ENCODE measurements at regions not wholly inside any gene's neighbourhood (a gene's known extent, or its start where the extent isn't known, plus 50 kb on each side); places are given as distances from the start of the nearest gene placed in this dataset.
"Not testable (repeated sequence)": the region's sequence is repeated elsewhere in the genome, so short reads cannot be mapped to it uniquely, and the experiment has no call there.

DNA sequence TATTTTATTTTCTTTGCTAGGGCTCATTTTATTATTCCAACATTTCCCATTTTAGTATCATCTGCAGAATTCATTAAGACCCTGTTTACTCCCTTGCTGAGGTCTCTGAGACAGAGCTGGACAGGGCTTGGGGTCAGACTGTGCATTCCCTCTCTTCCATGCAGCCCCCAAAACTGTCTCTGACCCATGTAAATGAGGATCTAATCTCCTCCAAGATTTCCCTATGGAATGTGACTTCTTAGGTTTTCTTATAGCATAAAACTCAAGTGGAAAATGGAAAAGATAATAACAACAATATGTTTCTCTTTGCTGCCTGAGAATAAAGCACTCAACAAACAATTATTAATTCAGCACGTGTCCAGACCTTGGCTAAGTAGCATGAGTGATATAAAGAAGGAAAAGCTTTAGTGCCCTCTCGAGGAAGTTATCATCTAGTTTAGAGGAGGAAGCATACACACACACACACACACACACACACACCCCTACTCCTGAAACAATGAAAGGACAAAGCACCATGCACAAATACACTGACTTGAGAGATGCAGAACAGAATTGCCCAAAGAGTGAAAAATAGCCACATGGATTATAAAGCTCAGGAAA lies 815.5 kb downstream of the BCKDHB start:
- no peak for DNase-seq (ENCODE audit: low spot score)

DNA sequence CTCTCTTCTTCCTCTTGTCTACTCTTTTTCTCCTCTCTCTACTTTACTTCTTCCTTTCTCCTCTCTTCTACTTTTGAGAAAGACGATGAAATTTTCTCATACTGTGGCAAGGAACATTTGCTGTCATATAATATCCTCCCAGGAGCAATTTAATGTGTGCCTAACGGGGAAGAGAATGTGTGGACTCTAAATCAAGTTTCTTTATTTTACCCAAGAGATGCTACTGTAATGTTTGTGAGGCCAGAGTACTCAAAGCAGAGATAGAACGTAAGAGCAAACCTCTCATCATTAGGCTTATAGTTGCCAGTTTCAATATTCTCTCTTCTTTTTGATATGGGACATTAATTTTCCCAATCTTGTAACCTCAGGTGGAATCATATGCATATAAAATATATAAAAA lies 801.4 kb downstream of the BCKDHB start:
- no peak for DNase-seq (ENCODE audit: low spot score)

DNA sequence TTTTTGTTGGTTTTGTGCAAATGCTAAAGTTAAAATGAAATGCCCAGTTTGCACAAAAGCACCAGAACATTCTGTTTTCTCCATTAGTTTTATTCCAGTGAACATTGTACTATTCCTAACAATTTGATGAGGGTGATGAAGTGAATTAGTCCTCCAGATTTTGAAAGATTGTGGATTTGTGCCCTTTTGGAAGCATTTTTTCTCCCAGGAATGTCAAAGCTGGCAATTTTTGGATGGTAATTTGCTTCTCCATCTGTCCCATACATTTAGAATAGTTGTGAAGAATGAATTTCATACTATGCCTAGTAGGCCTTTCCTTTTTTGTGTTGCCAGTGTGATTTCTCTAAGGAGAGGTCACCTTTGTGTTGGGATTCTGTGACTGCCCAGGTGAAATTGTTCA lies 797.2 kb downstream of the BCKDHB start:
- no peak for DNase-seq (ENCODE audit: low spot score)

DNA sequence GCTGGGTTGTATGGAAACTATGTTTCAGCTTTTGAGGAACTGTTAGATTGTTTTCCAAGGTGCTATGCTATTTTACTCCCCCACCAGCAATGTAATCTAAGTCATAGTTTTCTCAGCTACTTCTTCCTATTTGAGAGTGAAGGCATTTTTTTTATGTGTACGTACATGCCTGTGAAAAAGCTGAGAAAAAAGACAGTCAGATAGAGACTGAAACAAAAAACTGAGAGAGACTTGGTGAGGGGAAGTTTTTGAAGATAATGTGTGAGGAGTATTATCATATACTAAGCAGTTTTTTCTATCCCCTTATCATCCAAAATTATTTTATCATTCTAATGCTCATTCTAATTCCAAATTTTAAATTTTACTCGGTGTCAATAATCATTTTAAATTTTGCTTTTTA lies 780.0 kb downstream of the BCKDHB start:
- DNase-seq (ENCODE audit: low spot score): no peak

DNA sequence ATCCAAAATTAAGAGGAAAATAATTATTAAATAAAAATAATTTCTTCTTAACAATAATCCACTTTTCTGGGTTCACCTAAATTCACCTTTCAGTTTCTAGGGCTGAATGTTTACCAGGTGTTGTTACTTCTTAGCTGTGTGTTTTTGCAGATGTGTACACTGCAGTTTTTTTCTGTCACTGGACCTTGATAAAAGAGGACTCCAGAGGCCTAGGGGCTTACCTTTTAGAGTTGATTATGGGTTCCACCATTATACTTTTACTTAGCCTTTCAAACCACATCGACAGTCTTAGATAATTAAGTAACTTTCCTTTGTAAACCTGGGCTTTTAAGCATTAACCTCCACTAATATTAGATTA lies 766.5 kb downstream of the BCKDHB start:
- DNase-seq (ENCODE audit: low spot score): no peak

DNA sequence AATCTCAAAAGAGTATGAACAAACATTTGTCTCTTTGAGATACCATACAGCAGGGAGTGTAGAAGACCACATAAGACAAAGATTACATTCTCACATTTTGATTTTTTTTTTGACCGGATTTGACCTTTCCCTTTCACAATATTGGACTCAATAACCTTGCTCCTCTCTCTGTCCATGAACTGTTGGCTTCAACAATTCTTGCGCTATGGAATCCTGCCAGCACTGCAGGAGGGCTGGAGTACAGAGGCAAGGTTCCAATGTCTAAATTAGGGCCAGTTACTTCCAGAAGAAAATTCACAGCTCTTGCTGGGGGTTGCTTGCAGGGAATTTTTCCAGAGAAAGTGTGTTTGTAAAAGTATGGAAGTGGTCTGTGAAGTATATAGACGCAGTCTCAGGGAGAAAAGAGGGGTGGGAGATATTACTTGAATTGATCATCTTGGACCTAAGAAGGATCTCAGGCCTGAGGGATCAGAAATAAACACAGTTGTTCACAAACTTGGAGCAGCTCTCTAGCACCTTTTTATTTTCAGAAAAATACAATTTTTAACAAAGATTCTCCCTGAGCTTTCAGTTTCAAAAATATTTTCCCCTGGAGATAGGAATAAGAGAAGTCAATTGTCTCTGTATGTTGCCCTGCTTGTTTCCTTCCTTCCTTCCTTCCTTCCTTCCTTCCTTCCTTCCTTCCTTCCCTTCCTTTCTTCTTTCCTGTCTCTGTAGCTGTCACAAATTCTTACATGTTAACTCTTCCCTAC lies 765.9 kb downstream of the BCKDHB start:
- no peak for DNase-seq (ENCODE audit: low spot score)

DNA sequence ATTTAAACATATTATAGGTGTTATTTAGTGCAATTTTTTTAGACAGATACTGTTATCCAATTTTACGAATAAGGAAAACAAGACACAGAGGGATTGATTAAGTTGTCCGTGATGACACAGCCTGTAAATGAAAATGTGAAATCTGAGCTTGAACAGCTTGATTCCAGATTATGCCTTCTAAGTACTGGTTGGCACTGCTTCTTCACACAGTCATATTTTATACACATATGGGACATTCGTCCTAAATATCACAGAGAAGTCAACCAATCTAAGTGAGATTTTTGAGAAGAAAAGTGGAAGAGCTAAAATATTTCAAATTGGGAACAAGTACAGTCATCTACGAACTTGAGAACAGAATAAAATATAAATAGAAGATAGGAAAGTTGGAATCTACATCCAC lies 756.3 kb downstream of the BCKDHB start:
- DNase-seq (ENCODE audit: low spot score): no peak

DNA sequence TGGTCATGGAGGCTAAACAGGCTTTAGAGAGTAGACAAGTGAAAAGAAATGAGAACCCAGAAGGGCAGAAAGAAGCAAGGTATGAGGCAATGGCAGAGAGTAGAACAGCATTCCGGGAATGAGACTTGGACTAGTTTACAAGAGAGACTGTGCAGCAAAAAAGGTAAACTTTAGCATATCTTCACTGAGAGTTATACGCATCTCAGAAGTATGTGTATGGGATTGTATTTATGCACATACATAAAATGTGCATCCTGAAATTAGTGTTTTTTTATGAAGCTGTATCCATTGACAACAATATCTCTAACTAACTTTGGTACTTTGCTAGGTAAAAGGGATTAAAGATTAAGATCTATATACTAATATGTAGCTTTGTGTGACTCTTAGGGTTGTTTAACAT lies 753.6 kb downstream of the BCKDHB start:
- DNase-seq (ENCODE audit: low spot score): no peak

DNA sequence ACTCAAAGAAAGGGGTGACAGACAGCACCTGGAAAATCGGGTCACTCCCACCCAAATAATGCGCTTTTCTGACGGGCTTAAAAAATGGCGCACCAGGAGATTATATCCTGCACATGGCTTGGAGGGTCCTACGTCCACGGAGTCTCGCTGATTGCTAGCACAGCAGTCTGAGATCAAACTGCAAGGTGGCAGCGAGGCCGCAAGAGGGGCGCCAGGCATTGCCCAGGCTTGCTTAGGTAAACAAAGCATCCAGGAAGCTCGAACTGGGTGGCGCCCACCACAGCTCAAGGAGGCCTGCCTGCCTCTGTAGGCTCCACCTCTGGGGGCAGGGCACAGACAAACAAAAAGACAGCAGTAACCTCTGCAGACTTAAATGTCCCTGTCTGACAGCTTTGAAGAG lies 741.5 kb downstream of the BCKDHB start:
- DNase-seq (ENCODE audit: low spot score): not testable (repeated sequence)

DNA sequence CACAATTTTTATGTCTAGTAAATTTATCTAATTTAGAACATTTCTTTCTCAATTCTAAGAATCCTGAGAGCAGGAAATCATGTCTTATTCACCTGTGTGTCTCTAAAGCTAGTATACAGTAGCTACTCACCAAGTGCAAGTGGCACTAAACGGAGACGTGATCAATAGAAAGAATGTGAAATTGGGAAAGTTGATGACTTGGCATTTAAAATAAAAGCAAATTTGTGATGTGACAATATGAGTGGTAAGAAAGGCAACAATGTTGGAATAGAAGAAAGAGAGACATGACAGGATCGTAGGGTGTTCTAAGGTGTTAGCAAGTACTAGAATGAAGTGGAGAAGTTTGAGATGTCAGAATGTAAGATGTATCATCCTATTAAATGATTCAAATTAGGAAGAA lies 725.9 kb downstream of the BCKDHB start:
- no peak for DNase-seq (ENCODE audit: low spot score)

DNA sequence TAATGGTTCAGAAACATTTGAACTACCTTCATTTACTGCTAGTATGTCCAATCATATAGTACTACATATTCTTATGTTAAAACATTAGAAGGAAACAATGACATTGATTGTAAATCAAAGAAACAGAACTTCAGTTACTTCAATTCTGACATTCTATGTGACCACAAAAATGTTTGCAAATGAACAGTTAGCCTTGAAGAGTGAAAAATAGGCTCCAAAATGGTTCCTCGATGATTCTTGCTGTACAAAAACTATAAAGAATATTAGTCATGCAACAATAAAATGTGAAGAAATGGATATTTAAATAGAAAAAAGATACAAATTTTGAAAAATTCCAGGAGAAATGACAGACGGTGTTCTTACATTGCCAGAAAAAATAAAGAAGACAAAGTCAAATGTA lies 686.9 kb downstream of the BCKDHB start:
- DNase-seq (ENCODE audit: low spot score): no peak

DNA sequence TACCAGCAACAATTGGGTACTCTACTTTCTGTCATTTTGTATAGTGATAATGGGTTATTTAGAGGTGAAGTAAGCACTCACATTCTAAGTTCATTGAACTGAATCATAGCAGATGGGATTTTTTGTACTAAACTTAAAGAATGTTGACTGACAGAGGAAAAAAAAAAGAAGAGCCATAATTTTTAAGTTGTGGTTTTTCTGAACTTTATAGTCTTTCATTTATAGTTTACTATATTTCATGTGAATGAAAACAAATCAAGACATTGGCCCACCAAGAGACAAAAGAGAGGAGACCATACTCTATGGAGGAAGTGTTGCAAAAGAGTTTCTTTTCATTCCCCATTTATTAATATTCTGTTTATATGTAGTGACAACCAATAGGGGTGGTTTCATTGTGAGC lies 685.7 kb downstream of the BCKDHB start:
- no peak for DNase-seq (ENCODE audit: low spot score)

DNA sequence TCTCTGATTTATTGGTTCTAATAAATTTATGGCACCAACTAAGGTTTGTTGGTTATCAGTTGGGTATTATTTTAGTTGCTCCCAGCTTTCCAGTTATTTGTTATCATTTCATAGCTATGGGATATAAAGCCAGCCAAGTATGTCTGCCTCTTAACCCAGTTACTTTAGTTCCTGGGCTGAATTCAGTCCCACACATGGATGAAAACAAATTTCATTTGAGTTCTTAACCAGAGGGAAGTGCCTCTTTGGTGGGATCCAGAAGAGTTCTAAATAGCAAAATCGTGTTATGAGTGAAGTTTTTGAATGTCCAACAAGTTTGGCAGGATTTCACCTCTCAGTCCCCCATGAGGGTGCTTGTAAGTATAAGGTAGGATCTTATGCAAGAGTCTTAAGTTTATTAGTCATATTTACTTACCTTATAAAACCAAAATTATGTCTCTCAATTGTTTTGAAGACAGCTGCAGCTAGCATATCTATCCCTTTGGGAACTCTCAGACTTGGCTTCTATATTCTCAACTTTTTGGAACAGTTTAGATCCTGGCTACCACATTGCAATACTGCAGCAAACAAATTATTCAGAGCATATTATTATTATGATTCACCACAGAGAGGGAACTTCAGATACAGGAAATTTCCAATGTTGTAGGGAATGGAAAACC lies 683.6 kb downstream of the BCKDHB start:
- no peak for DNase-seq (ENCODE audit: low spot score)

DNA sequence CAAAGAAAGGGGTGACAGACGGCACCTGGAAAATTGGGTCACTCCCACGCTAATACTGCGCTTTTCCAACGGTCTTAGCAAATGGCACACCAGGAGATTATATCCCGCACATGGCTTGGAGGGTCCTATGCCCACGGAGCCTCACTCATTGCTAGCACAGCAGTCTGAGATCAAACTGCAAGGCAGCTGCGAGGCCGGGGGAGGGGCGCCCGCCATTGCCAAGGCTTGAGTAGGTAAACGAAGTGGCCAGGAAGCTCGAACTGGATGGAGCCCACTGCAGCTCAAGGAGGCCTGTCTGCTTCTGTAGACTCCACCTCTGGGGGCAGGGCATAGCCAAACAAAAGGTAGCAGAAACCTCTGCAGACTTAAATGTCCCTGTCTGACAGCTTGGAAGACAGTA lies 676.8 kb downstream of the BCKDHB start:
- not testable (repeated sequence) for DNase-seq (ENCODE audit: low spot score)

DNA sequence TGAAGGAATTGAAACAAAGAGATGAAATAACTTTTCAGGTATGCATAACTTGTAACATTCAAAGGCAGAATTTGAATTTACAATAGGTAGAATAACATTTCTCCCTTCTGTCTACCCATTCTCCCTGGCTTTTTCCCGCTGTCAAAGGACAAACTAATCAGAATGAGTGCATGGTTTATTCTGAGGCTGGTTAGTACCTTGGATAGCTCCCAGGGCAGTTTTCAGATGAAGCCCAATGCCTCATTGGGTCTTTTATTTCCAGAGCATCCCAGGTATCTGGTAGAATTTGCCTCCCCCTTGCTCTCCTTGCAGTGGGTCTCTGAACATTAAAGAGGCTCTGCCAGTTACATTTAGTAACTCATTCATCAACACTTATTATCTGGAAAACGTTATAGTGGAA lies 665.5 kb downstream of the BCKDHB start:
- DNase-seq (ENCODE audit: low spot score): peak; percentile 15

DNA sequence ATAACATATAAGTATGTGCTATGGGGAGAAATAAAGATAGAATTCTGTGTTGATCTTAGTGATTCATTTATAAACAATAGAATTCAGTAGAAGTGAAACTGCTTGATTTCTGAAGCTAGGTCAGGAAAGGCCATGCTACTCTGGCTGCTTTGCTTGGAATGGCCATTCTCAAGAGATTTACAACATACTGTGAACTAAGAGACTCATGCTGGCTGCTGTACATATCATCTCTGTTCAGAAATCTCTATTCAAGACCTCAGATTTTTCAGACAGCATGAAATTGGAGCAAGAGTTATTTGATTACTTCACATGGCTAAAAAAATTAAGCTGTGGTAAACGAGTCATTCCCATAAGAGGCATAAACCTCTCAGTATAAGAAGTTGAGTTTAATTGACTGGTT lies 662.6 kb downstream of the BCKDHB start:
- peak; percentile 21 for DNase-seq (ENCODE audit: low spot score)

DNA sequence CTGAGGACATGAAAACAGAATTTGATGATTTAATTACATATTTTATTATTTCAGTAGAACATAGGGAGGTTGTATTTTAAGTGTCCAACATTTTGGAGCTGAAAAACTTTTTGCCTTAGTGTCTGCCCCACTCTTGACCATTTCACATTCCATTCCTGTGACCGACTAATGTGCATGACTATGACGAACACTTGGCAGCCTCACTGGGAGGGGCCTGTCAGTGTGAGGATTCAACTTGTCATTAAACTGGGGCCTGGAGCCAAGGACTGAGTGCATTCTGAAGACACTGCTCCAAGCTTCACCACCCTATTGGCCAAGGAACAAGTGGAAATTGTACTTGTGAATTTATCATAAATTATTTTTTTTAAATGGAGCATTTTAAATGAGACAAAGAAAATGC lies 661.3 kb downstream of the BCKDHB start:
- DNase-seq (ENCODE audit: low spot score): peak; percentile 66

DNA sequence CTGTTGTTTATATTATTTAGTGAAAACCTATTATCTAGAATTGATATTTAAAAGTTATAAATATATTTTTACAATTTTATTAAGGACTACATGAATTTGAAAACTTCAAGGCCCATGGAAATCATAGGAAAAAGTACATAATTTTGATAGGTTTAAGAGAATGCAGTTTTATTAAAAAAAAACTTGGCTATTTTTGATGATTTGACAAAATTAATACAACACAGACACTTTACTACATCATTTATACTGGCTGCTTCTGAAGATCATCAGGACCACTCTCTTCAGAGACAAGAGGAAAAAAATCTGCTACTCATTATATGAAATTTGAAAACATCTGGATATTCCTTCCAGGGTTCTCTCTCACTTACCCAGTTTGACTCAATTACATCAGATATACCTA lies 637.7 kb downstream of the BCKDHB start:
- DNase-seq (ENCODE audit: low spot score): no peak

DNA sequence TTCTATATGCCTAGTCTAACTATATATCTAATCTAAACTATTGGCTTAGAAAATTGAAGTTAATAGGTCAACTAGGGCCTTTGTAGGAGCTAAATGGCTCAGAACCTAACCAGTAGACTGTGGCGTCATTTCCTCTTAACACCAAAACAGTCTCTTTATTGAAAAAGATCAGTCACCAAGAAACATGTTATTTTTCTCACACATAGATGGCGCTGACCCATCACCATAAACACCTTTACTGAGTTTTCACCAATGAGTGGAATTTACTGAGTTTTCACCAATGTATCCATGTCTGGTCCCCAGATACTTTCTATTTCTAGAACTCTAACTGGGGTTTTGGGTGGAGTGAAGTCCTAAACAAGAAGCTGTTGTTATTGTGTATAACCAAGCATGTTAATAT lies 636.0 kb downstream of the BCKDHB start:
- DNase-seq (ENCODE audit: low spot score): peak; percentile 3

DNA sequence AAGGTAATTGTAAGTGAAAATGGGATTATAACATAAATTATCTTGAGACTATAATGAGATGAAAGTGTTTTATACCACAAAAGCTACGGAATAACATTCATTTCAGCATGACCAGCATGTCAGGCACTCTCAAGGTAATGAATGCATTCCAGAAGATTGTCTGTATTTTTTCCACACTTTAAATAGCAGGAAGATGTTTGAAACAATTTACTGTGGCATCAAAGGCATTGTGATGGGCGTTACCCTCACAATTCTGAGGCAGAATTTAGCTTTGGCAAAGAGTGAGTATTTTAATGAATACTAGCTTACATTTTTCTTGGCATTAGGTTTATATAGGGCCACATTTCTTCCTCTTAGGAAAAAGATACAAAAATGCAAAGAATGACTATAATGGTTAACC lies 627.2 kb downstream of the BCKDHB start:
- DNase-seq (ENCODE audit: low spot score): no peak

DNA sequence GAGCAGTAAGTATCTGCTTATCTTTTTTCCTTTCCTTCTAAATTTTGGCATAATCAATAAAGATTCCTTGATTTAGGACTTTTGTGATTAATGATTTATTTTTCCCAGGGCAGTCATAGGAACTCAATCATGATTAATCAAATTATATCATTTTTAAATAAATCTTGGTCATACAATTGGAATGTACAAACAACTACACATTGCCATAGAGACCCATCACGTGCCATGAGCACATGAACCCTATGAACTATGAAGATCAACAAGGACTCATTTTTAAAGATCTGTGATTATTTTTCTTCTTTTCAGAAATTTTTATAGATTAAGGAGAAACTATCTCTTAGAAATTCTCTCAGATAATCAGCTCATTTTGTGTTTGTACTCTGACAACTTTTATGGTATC lies 622.4 kb downstream of the BCKDHB start:
- no peak for DNase-seq (ENCODE audit: low spot score)

DNA sequence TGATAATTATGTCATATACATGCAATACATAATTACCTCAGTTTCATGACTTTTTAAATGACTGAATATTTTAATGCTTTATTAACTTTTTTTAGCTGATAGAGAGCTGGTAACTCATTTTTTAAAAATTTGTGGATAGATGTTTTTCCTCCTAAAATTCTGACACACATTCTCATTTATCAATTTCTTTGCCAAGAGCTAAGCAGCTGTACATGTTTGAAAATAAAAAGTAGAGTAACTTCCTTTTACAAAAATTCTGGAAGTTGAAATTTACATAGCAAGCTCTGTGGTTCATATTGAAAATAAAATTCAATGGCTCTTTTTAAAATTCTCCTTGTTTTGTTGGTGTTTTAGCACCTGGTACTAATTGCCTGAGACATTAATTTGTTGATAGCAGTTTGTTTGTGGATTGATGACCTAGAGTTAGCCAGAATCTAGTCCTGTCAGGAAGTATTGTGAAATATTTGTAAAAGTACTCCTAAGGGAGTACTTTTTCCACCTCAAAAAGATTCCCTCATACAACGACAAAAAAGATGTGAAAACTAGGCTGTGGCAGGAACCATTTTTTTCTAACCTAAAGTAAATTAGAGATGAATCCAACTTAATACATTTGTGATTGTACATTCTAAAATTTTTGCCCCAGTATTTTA lies 621.8 kb downstream of the BCKDHB start:
- no peak for DNase-seq (ENCODE audit: low spot score)
